ENCODE measurements at regions not wholly inside any gene's neighbourhood (a gene's known extent, or its start where the extent isn't known, plus 50 kb on each side); places are given as distances from the start of the nearest gene placed in this dataset.

DNA sequence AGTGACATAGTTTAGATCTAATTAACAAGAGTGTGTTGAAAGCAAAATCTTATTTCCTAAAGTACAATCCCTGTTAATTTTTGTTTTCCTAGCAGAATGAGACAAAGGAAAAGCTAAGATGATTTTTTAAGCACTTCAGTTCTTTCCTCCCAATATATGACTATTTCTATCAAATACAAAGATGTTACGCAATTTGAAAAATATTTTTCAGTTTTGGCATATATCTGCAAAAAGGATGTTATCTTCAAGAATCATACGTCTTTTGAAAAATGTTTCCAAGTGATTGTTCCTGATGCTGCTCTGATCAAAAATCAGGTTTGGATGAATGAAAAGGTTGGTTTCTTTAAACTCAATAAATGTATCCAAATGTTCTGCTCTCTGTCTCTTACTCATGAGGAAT is 486.7 kb upstream of the CPEB2 start:
- no peaks in the 10 kb centered on the region for H3K9me2 ChIP-seq (ENCODE audit: insufficient read depth)
- no peaks in the 10 kb centered on the region for H3K79me2 ChIP-seq (replicated peaks; ENCODE audit: insufficient read depth)
- no peaks in the 10 kb centered on the region for H4K20me1 ChIP-seq (replicated peaks; ENCODE audit: insufficient read depth)
- no peaks in the 10 kb centered on the region for H3K9me3 Mint-ChIP-seq
- no peaks in the 10 kb centered on the region for H3K36me3 ChIP-seq (ENCODE audit: insufficient read depth)
- H3K36me3 Mint-ChIP-seq (ENCODE audit: low read depth) = no peaks in the 10 kb centered on the region
- no peak overlapping the region for H3K4me3 Mint-ChIP-seq
- no peak for ATAC-seq
- H3K27ac Mint-ChIP-seq = no peak overlapping the region
- H3K4me3 ChIP-seq = no peak overlapping the region
- no peaks in the 10 kb centered on the region for H3K4me1 ChIP-seq (ENCODE audit: insufficient read depth)
- H3K27me3 Mint-ChIP-seq (ENCODE audit: insufficient read depth, low read depth, poor library complexity) = no peaks in the 10 kb centered on the region
- H2AFZ ChIP-seq = no peak overlapping the region
- H3K4me1 Mint-ChIP-seq = no peaks in the 10 kb centered on the region
- no peak overlapping the region for H3K4me2 ChIP-seq
- H3F3A ChIP-seq (replicated peaks; ENCODE audit: low read depth) = no peaks in the 10 kb centered on the region
- TF ChIP-seq EZH2 (IDR thresholded peaks at IDR 0.05; ENCODE audit: low read depth, unreplicated experiment) = no peak
- TF ChIP-seq EZH2phosphoT487 (IDR thresholded peaks at IDR 0.05; ENCODE audit: unreplicated experiment) = no peak
- TF ChIP-seq, protein P1, sequence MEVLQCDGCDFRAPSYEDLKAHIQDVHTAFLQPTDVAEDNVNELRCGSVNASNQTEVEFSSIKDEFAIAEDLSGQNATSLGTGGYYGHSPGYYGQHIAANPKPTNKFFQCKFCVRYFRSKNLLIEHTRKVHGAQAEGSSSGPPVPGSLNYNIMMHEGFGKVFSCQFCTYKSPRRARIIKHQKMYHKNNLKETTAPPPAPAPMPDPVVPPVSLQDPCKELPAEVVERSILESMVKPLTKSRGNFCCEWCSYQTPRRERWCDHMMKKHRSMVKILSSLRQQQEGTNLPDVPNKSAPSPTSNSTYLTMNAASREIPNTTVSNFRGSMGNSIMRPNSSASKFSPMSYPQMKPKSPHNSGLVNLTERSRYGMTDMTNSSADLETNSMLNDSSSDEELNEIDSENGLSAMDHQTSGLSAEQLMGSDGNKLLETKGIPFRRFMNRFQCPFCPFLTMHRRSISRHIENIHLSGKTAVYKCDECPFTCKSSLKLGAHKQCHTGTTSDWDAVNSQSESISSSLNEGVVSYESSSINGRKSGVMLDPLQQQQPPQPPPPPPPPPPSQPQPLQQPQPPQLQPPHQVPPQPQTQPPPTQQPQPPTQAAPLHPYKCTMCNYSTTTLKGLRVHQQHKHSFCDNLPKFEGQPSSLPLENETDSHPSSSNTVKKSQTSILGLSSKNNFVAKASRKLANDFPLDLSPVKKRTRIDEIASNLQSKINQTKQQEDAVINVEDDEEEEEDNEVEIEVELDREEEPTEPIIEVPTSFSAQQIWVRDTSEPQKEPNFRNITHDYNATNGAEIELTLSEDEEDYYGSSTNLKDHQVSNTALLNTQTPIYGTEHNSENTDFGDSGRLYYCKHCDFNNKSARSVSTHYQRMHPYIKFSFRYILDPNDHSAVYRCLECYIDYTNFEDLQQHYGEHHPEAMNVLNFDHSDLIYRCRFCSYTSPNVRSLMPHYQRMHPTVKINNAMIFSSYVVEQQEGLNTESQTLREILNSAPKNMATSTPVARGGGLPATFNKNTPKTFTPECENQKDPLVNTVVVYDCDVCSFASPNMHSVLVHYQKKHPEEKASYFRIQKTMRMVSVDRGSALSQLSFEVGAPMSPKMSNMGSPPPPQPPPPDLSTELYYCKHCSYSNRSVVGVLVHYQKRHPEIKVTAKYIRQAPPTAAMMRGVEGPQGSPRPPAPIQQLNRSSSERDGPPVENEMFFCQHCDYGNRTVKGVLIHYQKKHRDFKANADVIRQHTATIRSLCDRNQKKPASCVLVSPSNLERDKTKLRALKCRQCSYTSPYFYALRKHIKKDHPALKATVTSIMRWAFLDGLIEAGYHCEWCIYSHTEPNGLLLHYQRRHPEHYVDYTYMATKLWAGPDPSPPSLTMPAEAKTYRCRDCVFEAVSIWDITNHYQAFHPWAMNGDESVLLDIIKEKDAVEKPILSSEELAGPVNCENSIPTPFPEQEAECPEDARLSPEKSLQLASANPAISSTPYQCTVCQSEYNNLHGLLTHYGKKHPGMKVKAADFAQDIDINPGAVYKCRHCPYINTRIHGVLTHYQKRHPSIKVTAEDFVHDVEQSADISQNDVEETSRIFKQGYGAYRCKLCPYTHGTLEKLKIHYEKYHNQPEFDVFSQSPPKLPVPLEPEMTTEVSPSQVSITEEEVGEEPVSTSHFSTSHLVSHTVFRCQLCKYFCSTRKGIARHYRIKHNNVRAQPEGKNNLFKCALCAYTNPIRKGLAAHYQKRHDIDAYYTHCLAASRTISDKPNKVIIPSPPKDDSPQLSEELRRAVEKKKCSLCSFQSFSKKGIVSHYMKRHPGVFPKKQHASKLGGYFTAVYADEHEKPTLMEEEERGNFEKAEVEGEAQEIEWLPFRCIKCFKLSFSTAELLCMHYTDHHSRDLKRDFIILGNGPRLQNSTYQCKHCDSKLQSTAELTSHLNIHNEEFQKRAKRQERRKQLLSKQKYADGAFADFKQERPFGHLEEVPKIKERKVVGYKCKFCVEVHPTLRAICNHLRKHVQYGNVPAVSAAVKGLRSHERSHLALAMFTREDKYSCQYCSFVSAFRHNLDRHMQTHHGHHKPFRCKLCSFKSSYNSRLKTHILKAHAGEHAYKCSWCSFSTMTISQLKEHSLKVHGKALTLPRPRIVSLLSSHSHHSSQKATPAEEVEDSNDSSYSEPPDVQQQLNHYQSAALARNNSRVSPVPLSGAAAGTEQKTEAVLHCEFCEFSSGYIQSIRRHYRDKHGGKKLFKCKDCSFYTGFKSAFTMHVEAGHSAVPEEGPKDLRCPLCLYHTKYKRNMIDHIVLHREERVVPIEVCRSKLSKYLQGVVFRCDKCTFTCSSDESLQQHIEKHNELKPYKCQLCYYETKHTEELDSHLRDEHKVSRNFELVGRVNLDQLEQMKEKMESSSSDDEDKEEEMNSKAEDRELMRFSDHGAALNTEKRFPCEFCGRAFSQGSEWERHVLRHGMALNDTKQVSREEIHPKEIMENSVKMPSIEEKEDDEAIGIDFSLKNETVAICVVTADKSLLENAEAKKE (CRISPR knock-in tag; IDR thresholded peaks at IDR 0.05) = no peak
- TF ChIP-seq ETS1 (IDR thresholded peaks at IDR 0.05) = no peak
- TF ChIP-seq ZNF331 (CRISPR knock-in tag; IDR thresholded peaks at IDR 0.05; ENCODE audit: low read depth) = no peak
- no peak for TF ChIP-seq STAT1 (IDR thresholded peaks at IDR 0.05; ENCODE audit: unreplicated experiment)
- TF ChIP-seq, protein P2, sequence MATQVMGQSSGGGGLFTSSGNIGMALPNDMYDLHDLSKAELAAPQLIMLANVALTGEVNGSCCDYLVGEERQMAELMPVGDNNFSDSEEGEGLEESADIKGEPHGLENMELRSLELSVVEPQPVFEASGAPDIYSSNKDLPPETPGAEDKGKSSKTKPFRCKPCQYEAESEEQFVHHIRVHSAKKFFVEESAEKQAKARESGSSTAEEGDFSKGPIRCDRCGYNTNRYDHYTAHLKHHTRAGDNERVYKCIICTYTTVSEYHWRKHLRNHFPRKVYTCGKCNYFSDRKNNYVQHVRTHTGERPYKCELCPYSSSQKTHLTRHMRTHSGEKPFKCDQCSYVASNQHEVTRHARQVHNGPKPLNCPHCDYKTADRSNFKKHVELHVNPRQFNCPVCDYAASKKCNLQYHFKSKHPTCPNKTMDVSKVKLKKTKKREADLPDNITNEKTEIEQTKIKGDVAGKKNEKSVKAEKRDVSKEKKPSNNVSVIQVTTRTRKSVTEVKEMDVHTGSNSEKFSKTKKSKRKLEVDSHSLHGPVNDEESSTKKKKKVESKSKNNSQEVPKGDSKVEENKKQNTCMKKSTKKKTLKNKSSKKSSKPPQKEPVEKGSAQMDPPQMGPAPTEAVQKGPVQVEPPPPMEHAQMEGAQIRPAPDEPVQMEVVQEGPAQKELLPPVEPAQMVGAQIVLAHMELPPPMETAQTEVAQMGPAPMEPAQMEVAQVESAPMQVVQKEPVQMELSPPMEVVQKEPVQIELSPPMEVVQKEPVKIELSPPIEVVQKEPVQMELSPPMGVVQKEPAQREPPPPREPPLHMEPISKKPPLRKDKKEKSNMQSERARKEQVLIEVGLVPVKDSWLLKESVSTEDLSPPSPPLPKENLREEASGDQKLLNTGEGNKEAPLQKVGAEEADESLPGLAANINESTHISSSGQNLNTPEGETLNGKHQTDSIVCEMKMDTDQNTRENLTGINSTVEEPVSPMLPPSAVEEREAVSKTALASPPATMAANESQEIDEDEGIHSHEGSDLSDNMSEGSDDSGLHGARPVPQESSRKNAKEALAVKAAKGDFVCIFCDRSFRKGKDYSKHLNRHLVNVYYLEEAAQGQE (IDR thresholded peaks at IDR 0.05; ENCODE audit: unreplicated experiment) = no peak
- no peak for TF ChIP-seq POLR2AphosphoS5 (IDR thresholded peaks at IDR 0.05; ENCODE audit: low read depth)
- TF ChIP-seq NANOG (IDR thresholded peaks at IDR 0.05; ENCODE audit: borderline replicate concordance) = no peak
- no peak for TF ChIP-seq CTCF (conservative IDR thresholded peaks at IDR 0.05; ENCODE audit: low read depth in 2 of 2)
- H3K27me3 ChIP-seq (ENCODE audit: insufficient read depth) = no peaks in the 10 kb centered on the region
- no peak for DNase-seq (ENCODE audit: low spot score)
- no peak overlapping the region for H3K27ac ChIP-seq (ENCODE audit: low read depth)

Data from GM23338 (cell line).